GM19397 (cell line): ENCODE measurements at regions not wholly inside any gene's neighbourhood (a gene's known extent, or its start where the extent isn't known, plus 50 kb on each side); places are given as distances from the start of the nearest gene placed in this dataset.

ENCODE experiments used
- ATAC-seq: cut with Tn5 transposase; IDR thresholded peaks from one replicate; pipeline ENCODE4 v1.9.1; 2021; ENCODE audit warnings: mild to moderate bottlenecking, moderate library complexity; ENCODE audit not compliant: unreplicated experiment

- no peak for ATAC-seq
Measured at GRCh38 chr19:28234637-28235036, 978.3 kb downstream of the UQCRFS1 start.

GRCh38 chr19:28228854-28229253 lies 984.1 kb downstream of the UQCRFS1 start:
- no peak for ATAC-seq

DNA sequence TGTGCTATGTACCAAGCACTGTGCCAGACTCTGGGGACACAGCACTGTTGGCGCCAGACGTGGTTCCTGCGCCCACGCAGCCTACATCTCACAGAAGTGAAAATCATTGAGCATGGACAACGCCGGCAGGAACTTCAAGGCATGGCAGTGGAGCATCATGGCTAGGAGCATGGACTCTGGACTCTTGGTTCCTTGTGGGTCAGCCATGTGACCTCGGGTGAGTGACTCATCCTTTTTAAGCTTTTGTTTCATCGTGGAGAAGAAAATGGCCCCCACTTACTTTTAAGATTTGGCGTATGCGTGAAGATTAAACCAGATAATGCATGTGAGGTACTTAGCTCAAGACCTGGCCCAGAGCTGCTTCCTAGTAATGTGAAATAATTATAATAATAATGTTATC lies 988.5 kb downstream of the UQCRFS1 start:
- no peak for ATAC-seq

GRCh38 chr19:28221736-28222135 lies 991.2 kb downstream of the UQCRFS1 start:
- no peak for ATAC-seq

GRCh38 chr19:28218728-28219127 lies 994.2 kb downstream of the UQCRFS1 start:
- ATAC-seq = no peak

DNA sequence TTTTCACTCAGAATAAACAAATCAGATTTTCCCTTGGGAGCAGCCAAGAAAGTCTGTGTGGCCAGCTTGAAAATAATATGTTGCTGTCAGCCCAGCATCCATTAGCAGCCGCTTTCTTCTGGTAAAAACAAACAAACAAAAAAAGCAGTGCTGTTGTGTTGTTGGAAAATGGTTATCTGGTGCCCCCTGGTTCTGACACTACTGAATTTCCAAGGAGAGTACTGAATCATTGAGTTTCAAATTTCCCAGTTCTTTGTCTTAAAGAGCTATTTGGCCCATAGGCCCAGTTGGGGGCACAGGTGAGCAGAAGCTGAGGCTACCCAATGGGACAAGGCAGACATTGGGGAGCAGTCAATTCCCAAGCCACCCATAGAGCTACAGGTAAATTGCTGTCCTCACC lies 995.9 kb downstream of the UQCRFS1 start:
- ATAC-seq = no peak

- ATAC-seq = no peak
Measured at GRCh38 chr19:28213470-28214082, 999.4 kb downstream of the UQCRFS1 start.

- no peak for ATAC-seq
Measured at GRCh38 chr19:28210886-28211285, 1002.1 kb downstream of the UQCRFS1 start.

- no peak for ATAC-seq
Measured at GRCh38 chr19:28208745-28209144, 1004.2 kb downstream of the UQCRFS1 start.

DNA sequence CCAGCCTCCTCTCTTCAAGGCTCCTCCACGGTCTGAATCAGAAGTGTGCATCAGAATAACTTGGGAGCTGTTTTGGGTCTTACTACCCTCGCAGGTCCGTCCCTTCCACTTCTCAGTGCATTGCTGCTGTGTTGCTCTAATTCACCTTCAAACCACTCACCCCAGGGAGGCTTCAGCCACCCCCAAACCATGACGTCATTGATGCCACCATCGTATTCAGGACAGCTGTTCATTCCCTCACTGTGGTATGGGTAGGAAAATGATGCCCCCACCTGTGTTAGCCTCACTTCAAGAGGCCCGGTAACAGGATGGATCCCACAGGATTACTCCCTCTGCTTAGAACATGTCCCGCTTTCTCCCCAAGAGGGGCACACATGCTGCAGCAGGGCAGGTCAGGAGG lies 1005.7 kb downstream of the UQCRFS1 start:
- no peak for ATAC-seq

GRCh38 chr19:28201462-28201943 lies 1011.4 kb downstream of the UQCRFS1 start:
- no peak for ATAC-seq

GRCh38 chr19:28199323-28199722 lies 1013.6 kb downstream of the UQCRFS1 start:
- no peak for ATAC-seq

GRCh38 chr19:28196961-28197360 lies 1016.0 kb downstream of the UQCRFS1 start:
- no peak for ATAC-seq

- ATAC-seq = no peak
Measured at GRCh38 chr19:28196101-28196500, 1016.9 kb downstream of the UQCRFS1 start.

GRCh38 chr19:28185646-28186045 lies 1027.3 kb downstream of the UQCRFS1 start:
- no peak for ATAC-seq

GRCh38 chr19:28184997-28185396 lies 1028.0 kb downstream of the UQCRFS1 start:
- no peak for ATAC-seq

DNA sequence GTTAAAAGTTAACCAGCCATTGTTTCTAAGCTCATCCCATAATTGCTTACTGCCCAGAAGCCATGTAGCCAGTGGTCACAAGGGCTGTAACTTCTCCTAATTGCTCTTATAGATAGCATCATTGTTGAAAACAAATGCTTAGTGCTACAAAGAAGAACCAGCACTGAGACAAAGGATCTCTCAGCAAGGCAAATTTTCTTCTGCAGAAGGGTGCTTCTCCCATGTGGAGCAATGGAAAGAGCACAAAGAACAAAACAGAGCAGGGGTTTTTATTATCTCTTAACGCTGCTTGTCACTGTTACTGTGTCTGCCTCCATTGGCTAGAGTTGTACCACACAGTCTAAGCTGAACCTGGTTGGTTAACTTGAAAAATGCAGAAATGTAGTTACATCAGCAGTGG lies 1036.8 kb downstream of the UQCRFS1 start:
- no peak for ATAC-seq

DNA sequence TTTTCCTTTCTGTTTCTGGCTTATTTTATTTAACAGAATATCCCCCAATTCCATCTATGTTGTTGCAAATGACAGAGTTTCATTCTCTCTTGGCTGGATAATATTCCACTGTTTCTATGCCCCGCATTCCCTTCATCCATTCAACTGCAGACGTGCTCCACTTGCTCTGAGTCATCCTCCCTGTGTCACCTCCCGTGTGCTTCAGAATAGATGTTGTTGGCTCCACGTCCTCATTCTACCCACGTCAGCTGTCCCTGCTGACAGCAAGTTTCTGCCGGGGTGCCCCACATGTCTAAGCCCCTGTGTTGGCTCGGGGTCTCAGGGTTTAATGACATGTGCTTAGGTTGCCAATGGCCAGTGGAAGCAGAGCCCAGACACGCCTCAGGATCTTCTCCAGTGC lies 1041.0 kb downstream of the UQCRFS1 start:
- no peak for ATAC-seq

DNA sequence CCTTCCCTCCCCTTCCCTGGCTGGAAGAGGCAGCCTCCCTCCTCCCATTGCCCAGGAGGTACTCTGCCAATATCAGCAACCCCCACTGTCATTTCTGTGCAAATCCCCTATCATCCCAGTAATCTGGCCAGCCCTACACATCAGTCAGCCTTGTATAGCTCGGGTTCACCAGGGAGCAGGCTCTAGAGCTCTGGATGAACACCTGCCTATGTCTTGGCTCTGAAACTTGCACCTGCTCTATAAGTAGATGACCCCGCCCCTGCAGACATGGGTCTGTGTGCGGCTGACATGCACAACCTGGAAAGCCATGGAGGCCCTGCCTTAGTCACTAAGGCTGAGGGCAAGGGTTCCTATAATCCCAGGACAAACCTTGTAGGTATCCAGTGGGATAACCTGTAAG lies 1042.9 kb downstream of the UQCRFS1 start:
- ATAC-seq = no peak

DNA sequence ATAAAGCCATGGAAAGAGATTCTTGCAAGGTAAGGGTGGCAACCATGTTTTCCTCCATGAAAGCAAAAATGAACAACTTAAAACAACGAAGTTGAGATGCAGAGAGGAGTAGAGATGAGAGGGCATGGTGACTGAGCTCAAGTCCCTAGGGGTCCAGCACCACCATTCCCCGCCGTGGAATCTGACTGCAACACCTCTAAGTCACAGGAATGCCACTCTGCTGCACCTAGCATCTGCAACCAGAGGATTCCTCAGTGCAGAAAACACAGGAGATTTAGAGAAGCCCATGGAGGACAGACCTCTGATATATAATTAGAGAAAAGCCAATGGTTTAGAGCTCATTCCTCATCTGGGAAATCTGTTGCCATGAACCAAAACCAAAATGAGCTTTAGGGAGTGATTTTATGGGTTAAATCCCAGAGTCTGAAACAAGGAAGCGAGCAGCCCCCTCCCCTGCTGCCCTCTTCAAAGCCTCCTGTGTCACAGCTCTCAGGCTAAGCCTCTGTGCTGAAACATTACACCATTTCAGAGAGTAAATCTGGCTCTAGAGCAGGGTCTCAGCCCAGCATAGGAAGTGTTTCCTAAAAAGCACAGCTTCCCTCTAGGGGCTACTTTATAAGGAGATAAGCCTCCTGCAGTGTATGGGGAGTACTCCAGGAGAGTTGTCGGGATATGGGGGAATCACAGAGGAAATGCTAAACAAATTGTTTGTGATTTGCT lies 1043.6 kb downstream of the UQCRFS1 start:
- ATAC-seq = no peak

GRCh38 chr19:28168557-28168956 lies 1044.4 kb downstream of the UQCRFS1 start:
- no peak for ATAC-seq

DNA sequence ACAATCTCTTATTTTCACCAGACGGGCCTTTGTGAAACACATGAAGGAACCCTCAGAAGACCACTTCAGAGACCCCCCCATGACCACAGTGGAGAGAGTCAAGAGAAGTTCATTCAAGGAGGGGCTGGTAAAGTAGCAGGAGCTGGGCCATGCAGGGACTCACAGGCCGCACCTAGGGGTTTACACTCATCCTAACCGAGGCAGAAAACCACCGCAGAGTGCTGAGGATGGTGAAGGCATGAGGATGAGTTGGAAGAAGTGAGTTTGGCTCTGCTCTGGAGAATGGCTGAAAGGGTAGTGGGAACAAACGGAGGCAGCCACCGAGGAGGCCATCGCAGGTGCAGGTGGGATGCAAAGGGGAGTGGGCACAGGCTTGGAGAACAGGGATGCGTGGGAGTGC lies 1046.9 kb downstream of the UQCRFS1 start:
- ATAC-seq = no peak

DNA sequence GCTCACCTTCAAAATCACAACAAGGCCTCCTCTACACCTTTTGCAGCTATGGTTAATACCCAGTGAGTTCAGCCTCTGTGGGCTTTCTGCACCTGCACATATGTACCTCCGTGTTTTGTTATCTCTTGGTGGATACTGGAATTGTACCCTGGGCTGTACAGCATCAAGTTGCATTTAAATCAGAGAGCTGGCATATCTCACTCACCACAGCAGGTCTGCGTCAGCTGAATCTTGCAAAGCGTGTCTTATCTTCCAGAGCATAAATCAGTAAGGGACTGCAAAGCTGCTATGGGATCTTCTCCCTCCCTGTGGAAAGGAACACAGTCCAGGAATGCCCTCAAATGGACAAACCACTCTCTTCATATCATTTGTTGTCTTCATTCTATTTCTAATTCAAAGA lies 1048.7 kb downstream of the UQCRFS1 start:
- ATAC-seq = no peak
